ENCODE measurements at regions not wholly inside any gene's neighbourhood (a gene's known extent, or its start where the extent isn't known, plus 50 kb on each side); places are given as distances from the start of the nearest gene placed in this dataset.

DNA sequence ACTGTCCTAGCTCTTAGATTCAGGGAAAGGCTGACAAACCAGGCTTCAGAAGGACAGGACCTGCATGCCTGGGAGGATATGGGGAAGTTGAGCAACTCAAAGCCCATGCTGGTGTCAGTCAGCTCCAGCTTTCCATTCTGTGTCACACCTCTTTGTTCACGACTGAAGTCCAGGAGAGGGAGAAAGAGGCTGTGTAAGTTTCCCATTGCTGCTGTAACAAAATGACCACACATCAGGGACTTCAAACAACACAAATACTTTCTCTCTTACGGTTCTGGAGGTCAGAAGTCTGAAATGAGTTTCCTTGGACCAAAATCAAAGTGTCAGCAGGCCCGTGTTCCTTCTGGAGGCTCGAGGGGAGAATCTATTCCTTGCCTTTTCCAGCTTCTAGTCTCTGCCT lies 50.6 kb upstream of the STX18 start:
- H2AFZ ChIP-seq (ENCODE audit: low read depth): no peak overlapping the region
- 0 out of 2 replicates have a peak, but pooled peaks cover 3% of the 10 kb centered on the region for H3K9me3 ChIP-seq
- TF ChIP-seq RAD21 (IDR thresholded peaks at IDR 0.05; ENCODE audit: low read length) (no peak), MXI1 (IDR thresholded peaks at IDR 0.05; ENCODE audit: low read depth, low read length) (no peak), YY1 (IDR thresholded peaks at IDR 0.05; ENCODE audit: low read depth) (no peak)
- TF ChIP-seq, protein P1, sequence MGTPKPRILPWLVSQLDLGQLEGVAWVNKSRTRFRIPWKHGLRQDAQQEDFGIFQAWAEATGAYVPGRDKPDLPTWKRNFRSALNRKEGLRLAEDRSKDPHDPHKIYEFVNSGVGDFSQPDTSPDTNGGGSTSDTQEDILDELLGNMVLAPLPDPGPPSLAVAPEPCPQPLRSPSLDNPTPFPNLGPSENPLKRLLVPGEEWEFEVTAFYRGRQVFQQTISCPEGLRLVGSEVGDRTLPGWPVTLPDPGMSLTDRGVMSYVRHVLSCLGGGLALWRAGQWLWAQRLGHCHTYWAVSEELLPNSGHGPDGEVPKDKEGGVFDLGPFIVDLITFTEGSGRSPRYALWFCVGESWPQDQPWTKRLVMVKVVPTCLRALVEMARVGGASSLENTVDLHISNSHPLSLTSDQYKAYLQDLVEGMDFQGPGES (IDR thresholded peaks at IDR 0.05; ENCODE audit: low read depth, low read length): no peak
- peaks cover 10% of the 10 kb centered on the region for H3F3A ChIP-seq (replicated peaks; ENCODE audit: insufficient read depth)
- peaks cover 0 to 8% of the 10 kb centered on the region in 2 experiments; a peak in 1 of 4 replicates for H3K4me1 ChIP-seq (ENCODE audit: control insufficient read depth in 1 of 2, insufficient read depth in 2 of 2, low read depth in 1 of 2, low read length in 1 of 2)
- POLR2A ChIA-PET: no interaction called here
- no peak overlapping the region for H3K27ac ChIP-seq (ENCODE audit: low read depth in 2 of 2, low read length in 1 of 2)
- H3K9ac ChIP-seq: no peak overlapping the region
- H3K4me3 ChIP-seq (ENCODE audit: low read depth in 2 of 2, low read length in 1 of 2): no peak overlapping the region
- 40% methylated on average over 4 of the region's 4 CpGs for WGBS (ENCODE audit: low lambda C conversion rate)
- H3K36me3 ChIP-seq (replicated peaks in 1 of 2; ENCODE audit: control insufficient read depth in 1 of 2, insufficient read depth in 2 of 2, low read length in 1 of 2): no peaks in the 10 kb centered on the region
- CTCF ChIA-PET: no interaction called here
- no peak overlapping the region for H3K4me2 ChIP-seq
- no peaks in the 10 kb centered on the region for H3K79me2 ChIP-seq (ENCODE audit: insufficient read depth)
- H3K9me2 ChIP-seq: no peaks in the 10 kb centered on the region
- DNase-seq: no peak
- no peaks in the 10 kb centered on the region for H3K27me3 ChIP-seq (ENCODE audit: insufficient read depth)
- no peaks in the 10 kb centered on the region for H4K20me1 ChIP-seq (ENCODE audit: insufficient read depth)

All from SK-N-SH (cell line).